Osteoblast (primary cell): ENCODE measurements at regions not wholly inside any gene's neighbourhood (a gene's known extent, or its start where the extent isn't known, plus 50 kb on each side); places are given as distances from the start of the nearest gene placed in this dataset.

Experiments
- DNase-seq: peaks from one replicate; pipeline ENCODE4 v3.0.0; 2011; ENCODE audit warnings: low spot score, mixed read lengths; ENCODE audit not compliant: insufficient read length; ENCODE audit errors: missing footprints
- H2AFZ ChIP-seq: 2 replicates; pipeline ENCODE4 v1.6.0; 2011; ENCODE audit warnings: mild to moderate bottlenecking, low read length
- H3K27ac ChIP-seq: 2 replicates; pipeline ENCODE4 v1.5.1; 2011; ENCODE audit warnings: mild to moderate bottlenecking, low read depth, low read length, moderate library complexity
- H3K27me3 ChIP-seq: 2 replicates; pipeline ENCODE4 v1.6.0; 2012; ENCODE audit warnings: mild to moderate bottlenecking, control low read depth, inconsistent platforms, low read length, moderate library complexity; ENCODE audit not compliant: insufficient read depth
- H3K36me3 ChIP-seq: 2 replicates; pipeline ENCODE4 v1.5.1; 2011; ENCODE audit warnings: mild to moderate bottlenecking, low read length, control low read depth, moderate library complexity; ENCODE audit not compliant: insufficient read depth
- H3K4me1 ChIP-seq: 2 replicates; pipeline ENCODE4 v1.5.1; 2011; ENCODE audit warnings: mild to moderate bottlenecking, low read length, control low read depth, moderate library complexity; ENCODE audit not compliant: insufficient read depth
- H3K4me2 ChIP-seq: 2 replicates; pipeline ENCODE4 v1.6.0; 2011; ENCODE audit warnings: mild to moderate bottlenecking, low read length; ENCODE audit not compliant: insufficient read depth
- H3K4me3 ChIP-seq: fragments of 200-600 bp; sonication (generic); 3 replicates; pipeline ENCODE4 v1.5.1; 2012; ENCODE audit warnings: mild to moderate bottlenecking, low read length, inconsistent platforms; ENCODE audit not compliant: insufficient read depth
- H3K79me2 ChIP-seq: 2 replicates; pipeline ENCODE4 v1.6.0; 2012; ENCODE audit warnings: mild to moderate bottlenecking, low read length, control low read depth, inconsistent platforms; ENCODE audit not compliant: insufficient read depth
- H3K9me3 ChIP-seq: 2 replicates; pipeline ENCODE4 v1.5.1; 2011; ENCODE audit warnings: low read depth, low read length, control low read depth
- H4K20me1 ChIP-seq: 2 replicates; pipeline ENCODE4 v1.6.0; 2012; ENCODE audit warnings: mild to moderate bottlenecking, low read length, control low read depth; ENCODE audit not compliant: insufficient read depth
- CTCF ChIP-seq: IDR thresholded peaks from 2 replicates; pipeline ENCODE4 v1.5.1; 2011; ENCODE audit warnings: mild to moderate bottlenecking, low read depth, low read length, moderate library complexity; ENCODE audit errors: extremely low read depth

GRCh38 chr13:78468621-78469020 lies 134.7 kb downstream of the POU4F1 start:
- Histone ChIP-seq H3K9me3 (no peaks in the 10 kb centered on the region), H3K79me2 (no peaks in the 10 kb centered on the region), H3K27me3 (no peaks in the 10 kb centered on the region), H2AFZ (no peak overlapping the region), H3K4me2 (no peak overlapping the region), H3K27ac (no peak overlapping the region), H4K20me1 (no peaks in the 10 kb centered on the region), H3K4me1 (no peaks in the 10 kb centered on the region), H3K4me3 (no peak overlapping the region), H3K36me3 (no peaks in the 10 kb centered on the region)
- DNase-seq: no peak
- no peak for TF ChIP-seq CTCF

GRCh38 chr13:78465250-78465649 lies 138.1 kb downstream of the POU4F1 start:
- Histone ChIP-seq H3K4me1 (no peaks in the 10 kb centered on the region), H3K27ac (no peak overlapping the region), H3K4me2 (no peak overlapping the region), H2AFZ (no peak overlapping the region), H3K79me2 (no peaks in the 10 kb centered on the region), H3K27me3 (no peaks in the 10 kb centered on the region), H3K4me3 (no peak overlapping the region), H4K20me1 (no peaks in the 10 kb centered on the region), H3K36me3 (no peaks in the 10 kb centered on the region), H3K9me3 (no peaks in the 10 kb centered on the region)
- TF ChIP-seq CTCF: no peak
- no peak for DNase-seq

- TF ChIP-seq CTCF: no peak
- no peaks in the 10 kb centered on the region for H4K20me1 ChIP-seq
- H3K9me3 ChIP-seq: no peaks in the 10 kb centered on the region
- H3K27me3 ChIP-seq: no peaks in the 10 kb centered on the region
- no peak overlapping the region for H3K4me2 ChIP-seq
- no peak overlapping the region for H3K27ac ChIP-seq
- no peak overlapping the region for H3K4me3 ChIP-seq
- H3K79me2 ChIP-seq: no peaks in the 10 kb centered on the region
- H2AFZ ChIP-seq: no peak overlapping the region
- DNase-seq: no peak
- no peaks in the 10 kb centered on the region for H3K36me3 ChIP-seq
- no peaks in the 10 kb centered on the region for H3K4me1 ChIP-seq
These were observed 143.2 kb downstream of the POU4F1 start for GRCh38 chr13:78460176-78460575.

GRCh38 chr13:78443839-78444238 lies 159.5 kb downstream of the POU4F1 start:
- Histone ChIP-seq H3K4me1 (no peaks in the 10 kb centered on the region), H3K4me3 (no peak overlapping the region), H3K27ac (no peak overlapping the region), H3K4me2 (no peak overlapping the region), H3K36me3 (no peaks in the 10 kb centered on the region), H4K20me1 (no peaks in the 10 kb centered on the region), H3K79me2 (no peaks in the 10 kb centered on the region), H2AFZ (no peak overlapping the region), H3K27me3 (no peaks in the 10 kb centered on the region), H3K9me3 (no peaks in the 10 kb centered on the region)
- DNase-seq: no peak
- no peak for TF ChIP-seq CTCF
